Cardiac fibroblast (primary cell): ENCODE measurements at regions not wholly inside any gene's neighbourhood (a gene's known extent, or its start where the extent isn't known, plus 50 kb on each side); places are given as distances from the start of the nearest gene placed in this dataset.
"Not testable (repeated sequence)": the region's sequence is repeated elsewhere in the genome, so short reads cannot be mapped to it uniquely, and the experiment has no call there.

Experiments
- DNase-seq, 2 donors: peaks; one replicate each; pipeline versions ENCODE4 v3.0.0 to v3.0.0-alpha.2; 2010; ENCODE audit warnings: low read depth in 2 of 2
- H3K4me3 ChIP-seq, 2 donors: replicated peaks in 1 of 2; 1 replicate in 1 of 2; 2 replicates in 1 of 2; pipeline ENCODE4 v1.5.1; 2011; ENCODE audit warnings: low read depth in 2 of 2, low read length in 2 of 2, mild to moderate bottlenecking in 2 of 2, moderate library complexity in 1 of 2
- CTCF ChIP-seq: IDR thresholded peaks from one replicate; pipeline ENCODE4 v1.5.1; 2011; ENCODE audit warnings: low read depth, mild to moderate bottlenecking, low read length, inconsistent platforms

GRCh38 chr1:196115646-196116045 lies 492.6 kb downstream of the KCNT2 start:
- TF ChIP-seq CTCF = no peak
- DNase-seq = peak; percentile 49 to 82
- H3K4me3 ChIP-seq = no peak overlapping the region

GRCh38 chr1:196114193-196114592 lies 494.0 kb downstream of the KCNT2 start:
- no peak for TF ChIP-seq CTCF
- no peak overlapping the region for H3K4me3 ChIP-seq
- peak; percentile 18 to 38 for DNase-seq

- DNase-seq = not testable (repeated sequence)
These were observed 499.2 kb downstream of the KCNT2 start for GRCh38 chr1:196108990-196109389.

GRCh38 chr1:196105901-196106300 lies 502.3 kb downstream of the KCNT2 start:
- TF ChIP-seq CTCF = no peak
- DNase-seq = peak in 1 of 2 donors; percentile 24
- H3K4me3 ChIP-seq = no peak overlapping the region

More at GRCh38 chr1:196108990-196109389, 499.2 kb downstream of the KCNT2 start:
- H3K4me3 ChIP-seq = not testable (repeated sequence)

GRCh38 chr1:196102826-196103225 lies 505.4 kb downstream of the KCNT2 start:
- no peak overlapping the region for H3K4me3 ChIP-seq
- no peak for DNase-seq
- TF ChIP-seq CTCF = no peak

GRCh38 chr1:196098000-196098399 lies 510.2 kb downstream of the KCNT2 start:
- H3K4me3 ChIP-seq = no peak overlapping the region
- DNase-seq = no peak
- no peak for TF ChIP-seq CTCF

GRCh38 chr1:196094821-196095220 lies 513.4 kb downstream of the KCNT2 start:
- no peak for TF ChIP-seq CTCF
- no peak overlapping the region for H3K4me3 ChIP-seq
- no peak for DNase-seq
